ENCODE measurements at regions not wholly inside any gene's neighbourhood (a gene's known extent, or its start where the extent isn't known, plus 50 kb on each side); places are given as distances from the start of the nearest gene placed in this dataset.

GRCh38 chr5:18220631-18221030 lies 586.4 kb downstream of the TAF11L14 start:
- no peaks in the 10 kb centered on the region for H3K4me1 ChIP-seq (ENCODE audit: control insufficient read depth, insufficient read depth, low read length)
- H3K27ac ChIP-seq (ENCODE audit: insufficient read depth, low read length) = no peak overlapping the region
- no peaks in the 10 kb centered on the region for H3K9me3 ChIP-seq (ENCODE audit: control insufficient read depth, insufficient read depth, low read length)
- DNase-seq = no peak
- in situ Hi-C loops (cut with MboI; ENCODE audit: low sequenced_read_pairs) (no loop called here), intact Hi-C loops (cut with micrococcal nuclease) (no loop called here), dilution Hi-C loops (cut with HindIII; ENCODE audit: low sequenced_read_pairs, unreplicated experiment) (no loop called here)
- WGBS, 2 experiments (ENCODE audit: extremely low coverage in 2 of 2, insufficient read length in 1 of 2) = no CpG with 5 or more reads among the region's 1 CpG
- no peaks in the 10 kb centered on the region for H3K79me1 ChIP-seq (ENCODE audit: low read depth in 1 of 2, low read length in 2 of 2)
- H3K56ac ChIP-seq (ENCODE audit: extremely low read depth, insufficient read depth, low read length) = no peak overlapping the region
- BruUV-seq (replicated peaks) = no TSS peak
- H2AFZ ChIP-seq (replicated peaks; ENCODE audit: low read length, poor library complexity) = no peak overlapping the region
- H2BK120ac ChIP-seq (ENCODE audit: low read depth, low read length) = no peak overlapping the region
- no peak overlapping the region for H3K14ac ChIP-seq (replicated peaks; ENCODE audit: low read depth, low read length)
- TF ChIP-seq MXI1 (IDR thresholded peaks at IDR 0.05; ENCODE audit: borderline replicate concordance, low read depth, low read length) (no peak), RAD21 (IDR thresholded peaks at IDR 0.05; ENCODE audit: low read length) (no peak), MAFK (IDR thresholded peaks at IDR 0.05; ENCODE audit: low read depth, low read length) (no peak), SMC3 (IDR thresholded peaks at IDR 0.05; ENCODE audit: low read depth, low read length) (no peak), POLR2A (IDR thresholded peaks at IDR 0.05; ENCODE audit: low read depth, low read length) (no peak), RCOR1 (IDR thresholded peaks at IDR 0.05; ENCODE audit: insufficient replicate concordance, low read length) (no peak), CTCF (conservative IDR thresholded peaks at IDR 0.05; ENCODE audit: low read depth, low read length) (no peak), MAZ (IDR thresholded peaks at IDR 0.05; ENCODE audit: borderline replicate concordance, low read depth, low read length) (no peak), FOS (IDR thresholded peaks at IDR 0.05; ENCODE audit: low read depth, low read length) (no peak), CHD1 (IDR thresholded peaks at IDR 0.05; ENCODE audit: low read depth, low read length) (no peak), RFX5 (IDR thresholded peaks at IDR 0.05; ENCODE audit: low read depth, low read length) (no peak), BHLHE40 (IDR thresholded peaks at IDR 0.05; ENCODE audit: low read depth, low read length) (no peak), USF2 (IDR thresholded peaks at IDR 0.05; ENCODE audit: low read depth, low read length) (no peak), NFE2L2 (IDR thresholded peaks at IDR 0.05; ENCODE audit: low read depth, low read length) (no peak), CEBPB (IDR thresholded peaks at IDR 0.05; ENCODE audit: low read depth, low read length) (no peak)
- TF ChIP-seq, protein P1, sequence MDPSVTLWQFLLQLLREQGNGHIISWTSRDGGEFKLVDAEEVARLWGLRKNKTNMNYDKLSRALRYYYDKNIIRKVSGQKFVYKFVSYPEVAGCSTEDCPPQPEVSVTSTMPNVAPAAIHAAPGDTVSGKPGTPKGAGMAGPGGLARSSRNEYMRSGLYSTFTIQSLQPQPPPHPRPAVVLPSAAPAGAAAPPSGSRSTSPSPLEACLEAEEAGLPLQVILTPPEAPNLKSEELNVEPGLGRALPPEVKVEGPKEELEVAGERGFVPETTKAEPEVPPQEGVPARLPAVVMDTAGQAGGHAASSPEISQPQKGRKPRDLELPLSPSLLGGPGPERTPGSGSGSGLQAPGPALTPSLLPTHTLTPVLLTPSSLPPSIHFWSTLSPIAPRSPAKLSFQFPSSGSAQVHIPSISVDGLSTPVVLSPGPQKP (IDR thresholded peaks at IDR 0.05; ENCODE audit: borderline replicate concordance, low read depth, low read length) = no peak
- no peak overlapping the region for H3K23ac ChIP-seq (ENCODE audit: low read depth, low read length)
- H3K18ac ChIP-seq (ENCODE audit: low read depth, low read length) = no peak overlapping the region
- no peak overlapping the region for H3K9ac ChIP-seq (ENCODE audit: low read depth, low read length)
- H3K27me3 ChIP-seq (ENCODE audit: control insufficient read depth, insufficient read depth, low read length) = no peaks in the 10 kb centered on the region
- no peak overlapping the region for H2BK5ac ChIP-seq (ENCODE audit: low read depth, low read length, poor library complexity, severe bottlenecking)
- no peak overlapping the region for H3K4me3 ChIP-seq (ENCODE audit: insufficient read depth, low read depth, low read length)
- CTCF ChIA-PET = no interaction called here
- POLR2A ChIA-PET (ENCODE audit: unreplicated experiment) = no interaction called here
- H4K8ac ChIP-seq (ENCODE audit: low read depth in 2 of 2, low read length in 2 of 2) = no peak overlapping the region
- no peak overlapping the region for H4K5ac ChIP-seq (ENCODE audit: low read depth, low read length)
- H3K4ac ChIP-seq (ENCODE audit: low read depth, low read length) = no peak overlapping the region
- H3K36me3 ChIP-seq (ENCODE audit: control insufficient read depth, insufficient read depth, low read length) = no peaks in the 10 kb centered on the region
- H2AK9ac ChIP-seq (replicated peaks; ENCODE audit: low read depth, low read length, poor library complexity) = no peak overlapping the region
- no peak for ATAC-seq (ENCODE audit: low read depth)
- H2BK20ac ChIP-seq (ENCODE audit: low read depth, low read length) = no peak overlapping the region
- no peak overlapping the region for H2BK15ac ChIP-seq (ENCODE audit: low read depth, low read length)
- no peak overlapping the region for H4K91ac ChIP-seq (ENCODE audit: insufficient read depth, low read depth, low read length)
- no peaks in the 10 kb centered on the region for H3K9me1 ChIP-seq (ENCODE audit: insufficient read depth, low read length)
- no peak overlapping the region for H3K4me2 ChIP-seq (ENCODE audit: low read depth, low read length)
- no peaks in the 10 kb centered on the region for H4K20me1 ChIP-seq (ENCODE audit: insufficient read depth, low read length)
- no peak overlapping the region for H2AK5ac ChIP-seq (ENCODE audit: low read depth, low read length)

Measured in IMR-90 (cell line).